ENCODE measurements at regions not wholly inside any gene's neighbourhood (a gene's known extent, or its start where the extent isn't known, plus 50 kb on each side); places are given as distances from the start of the nearest gene placed in this dataset.
A peak's percentile ranks its signal among the peaks of the same experiment; 100 is the strongest.

DNA sequence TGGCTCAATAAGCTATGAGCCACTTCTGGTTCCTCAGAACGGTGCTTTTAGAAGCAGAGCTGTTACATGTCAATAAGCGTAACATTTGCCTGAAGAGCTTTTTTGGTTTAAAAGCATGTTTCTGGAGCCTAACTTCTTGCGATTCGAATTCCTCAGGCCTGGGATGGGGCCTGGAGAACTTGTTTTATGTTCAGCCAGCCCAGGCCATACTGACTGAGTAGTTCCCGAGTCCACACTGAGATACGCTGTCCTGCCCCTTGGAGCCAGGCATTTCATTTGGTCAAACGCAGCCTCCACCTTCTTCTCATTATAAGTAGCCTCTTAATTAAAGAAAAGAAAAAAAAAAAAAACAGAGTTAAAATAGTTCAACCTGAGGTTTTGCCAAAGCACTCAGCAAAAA lies 260.6 kb upstream of the ANKRD55 start:
- no peaks in the 10 kb centered on the region for H3K36me3 ChIP-seq (ENCODE audit: control insufficient read depth, insufficient read depth, low read length)
- peak; percentile 34 for DNase-seq
- H3K4me1 ChIP-seq (ENCODE audit: control insufficient read depth, insufficient read depth, low read length) = peaks cover 11% of the 10 kb centered on the region
- no peaks in the 10 kb centered on the region for H3K9me3 ChIP-seq (replicated peaks; ENCODE audit: control insufficient read depth, low read depth, low read length)
- no peak overlapping the region for H3K27ac ChIP-seq (ENCODE audit: low read length)
- WGBS (ENCODE audit: insufficient coverage) = 52% methylated on average over 4 of the region's 7 CpGs
- no peaks in the 10 kb centered on the region for H3K27me3 ChIP-seq (ENCODE audit: control insufficient read depth, insufficient read depth, low read length)
- no peak overlapping the region for H3K4me3 ChIP-seq (ENCODE audit: low read length)

DNA sequence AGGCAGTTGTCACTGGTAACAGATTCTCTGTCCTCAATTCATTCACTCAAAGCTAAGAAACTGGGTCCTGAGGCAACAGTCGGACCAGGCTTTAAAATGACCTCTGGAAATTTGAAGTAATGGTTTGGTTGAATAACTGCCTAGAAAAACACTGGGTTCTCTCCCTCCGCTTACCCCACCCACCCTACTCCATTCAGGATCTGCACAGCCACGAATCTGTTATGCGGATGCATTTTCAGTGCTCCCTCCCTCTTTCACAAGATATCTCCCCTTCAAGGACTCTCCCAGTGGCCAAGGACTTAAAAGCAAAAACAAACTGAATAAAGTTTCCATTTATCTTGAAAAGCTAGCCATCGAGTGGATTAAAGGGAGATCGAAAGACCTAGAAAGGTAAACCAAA lies 260.2 kb upstream of the ANKRD55 start:
- Histone ChIP-seq H3K9me3 (replicated peaks; ENCODE audit: control insufficient read depth, low read depth, low read length) (no peaks in the 10 kb centered on the region), H3K4me3 (ENCODE audit: low read length) (no peak overlapping the region), H3K27me3 (ENCODE audit: control insufficient read depth, insufficient read depth, low read length) (no peaks in the 10 kb centered on the region), H3K27ac (ENCODE audit: low read length) (no peak overlapping the region), H3K36me3 (ENCODE audit: control insufficient read depth, insufficient read depth, low read length) (no peaks in the 10 kb centered on the region), H3K4me1 (ENCODE audit: control insufficient read depth, insufficient read depth, low read length) (peaks cover 11% of the 10 kb centered on the region)
- WGBS (ENCODE audit: insufficient coverage) = 80% methylated on average over 3 of the region's 6 CpGs
- no peak for DNase-seq

DNA sequence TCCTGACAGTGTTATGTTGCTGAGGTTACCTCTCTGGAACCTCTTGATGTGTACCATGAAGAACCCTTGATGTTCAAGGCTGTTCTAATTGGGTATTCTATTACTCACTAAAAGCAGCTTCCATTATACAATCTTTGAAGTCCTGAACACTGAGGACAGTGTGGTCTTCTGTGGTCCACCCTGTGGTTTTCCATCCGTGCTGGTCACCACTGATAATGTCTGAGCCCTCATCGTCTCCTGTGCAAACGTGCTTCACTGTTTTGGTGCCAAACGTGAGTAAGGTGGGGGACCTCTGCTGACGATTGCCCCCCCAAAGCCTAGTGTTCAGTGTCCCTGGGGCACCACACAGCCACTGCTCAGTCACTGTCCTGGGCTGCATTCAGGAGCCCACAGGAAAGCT lies 259.7 kb upstream of the ANKRD55 start:
- DNase-seq = no peak
- H3K4me1 ChIP-seq (ENCODE audit: control insufficient read depth, insufficient read depth, low read length) = peaks cover 11% of the 10 kb centered on the region
- no peak overlapping the region for H3K4me3 ChIP-seq (ENCODE audit: low read length)
- H3K27me3 ChIP-seq (ENCODE audit: control insufficient read depth, insufficient read depth, low read length) = no peaks in the 10 kb centered on the region
- H3K36me3 ChIP-seq (ENCODE audit: control insufficient read depth, insufficient read depth, low read length) = no peaks in the 10 kb centered on the region
- no peak overlapping the region for H3K27ac ChIP-seq (ENCODE audit: low read length)
- WGBS (ENCODE audit: insufficient coverage) = 94% methylated on average over 5 of the region's 5 CpGs
- no peaks in the 10 kb centered on the region for H3K9me3 ChIP-seq (replicated peaks; ENCODE audit: control insufficient read depth, low read depth, low read length)

DNA sequence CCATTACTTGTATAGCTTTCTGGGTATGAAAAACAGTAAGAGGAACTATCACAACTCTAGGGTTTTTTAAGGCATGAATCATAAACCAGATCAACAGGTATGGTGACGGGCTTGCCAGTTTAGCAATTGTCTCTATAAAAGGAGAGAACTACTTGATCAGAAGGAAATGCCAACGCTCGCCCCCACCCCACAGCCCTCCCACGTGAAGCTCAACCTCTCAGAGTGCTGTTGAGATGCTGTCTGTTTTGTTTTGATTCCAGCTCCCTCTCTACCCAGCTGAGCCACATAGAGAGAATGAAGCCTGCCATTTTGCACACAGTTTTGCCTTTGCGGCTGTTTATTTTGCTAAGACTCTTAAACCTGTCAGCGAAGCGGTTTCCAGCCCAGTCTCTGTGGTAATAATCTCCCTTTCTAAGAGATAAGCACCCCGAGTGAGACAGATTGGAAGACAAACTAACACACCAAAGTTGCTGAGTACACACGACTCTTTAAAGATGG lies 257.9 kb upstream of the ANKRD55 start:
- Histone ChIP-seq H3K4me1 (ENCODE audit: control insufficient read depth, insufficient read depth, low read length) (peaks cover 8% of the 10 kb centered on the region), H3K27ac (ENCODE audit: low read length) (no peak overlapping the region), H3K9me3 (replicated peaks; ENCODE audit: control insufficient read depth, low read depth, low read length) (peaks cover 2% of the 10 kb centered on the region), H3K4me3 (ENCODE audit: low read length) (no peak overlapping the region), H3K36me3 (ENCODE audit: control insufficient read depth, insufficient read depth, low read length) (no peaks in the 10 kb centered on the region), H3K27me3 (ENCODE audit: control insufficient read depth, insufficient read depth, low read length) (no peaks in the 10 kb centered on the region)
- 78% methylated on average over 5 of the region's 9 CpGs for WGBS (ENCODE audit: insufficient coverage)
- no peak for DNase-seq

DNA sequence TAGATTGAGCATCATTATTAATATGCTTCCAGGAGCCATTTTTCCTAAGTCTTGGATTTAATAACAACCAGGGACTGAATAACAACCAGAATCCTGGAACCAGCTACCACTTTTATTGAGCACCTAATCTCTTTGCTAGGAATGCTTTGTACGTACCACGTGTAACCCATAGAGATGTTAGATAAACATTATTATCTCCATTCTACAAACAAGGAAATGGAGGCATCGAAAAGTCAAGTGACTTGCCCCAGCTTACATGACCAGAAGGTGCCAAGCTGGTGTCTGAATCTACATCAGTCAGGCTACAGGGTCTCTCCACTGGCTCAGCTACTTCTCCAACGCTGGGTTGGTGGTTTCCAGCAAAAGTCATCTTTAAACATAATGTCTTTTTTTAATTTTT lies 256.1 kb upstream of the ANKRD55 start:
- no peak overlapping the region for H3K4me3 ChIP-seq (ENCODE audit: low read length)
- H3K27ac ChIP-seq (ENCODE audit: low read length) = no peak overlapping the region
- peaks cover 4% of the 10 kb centered on the region for H3K4me1 ChIP-seq (ENCODE audit: control insufficient read depth, insufficient read depth, low read length)
- no peaks in the 10 kb centered on the region for H3K27me3 ChIP-seq (ENCODE audit: control insufficient read depth, insufficient read depth, low read length)
- H3K36me3 ChIP-seq (ENCODE audit: control insufficient read depth, insufficient read depth, low read length) = no peaks in the 10 kb centered on the region
- H3K9me3 ChIP-seq (replicated peaks; ENCODE audit: control insufficient read depth, low read depth, low read length) = peaks cover 2% of the 10 kb centered on the region
- no CpG with 5 or more reads among the region's 4 CpGs for WGBS (ENCODE audit: insufficient coverage)
- no peak for DNase-seq

DNA sequence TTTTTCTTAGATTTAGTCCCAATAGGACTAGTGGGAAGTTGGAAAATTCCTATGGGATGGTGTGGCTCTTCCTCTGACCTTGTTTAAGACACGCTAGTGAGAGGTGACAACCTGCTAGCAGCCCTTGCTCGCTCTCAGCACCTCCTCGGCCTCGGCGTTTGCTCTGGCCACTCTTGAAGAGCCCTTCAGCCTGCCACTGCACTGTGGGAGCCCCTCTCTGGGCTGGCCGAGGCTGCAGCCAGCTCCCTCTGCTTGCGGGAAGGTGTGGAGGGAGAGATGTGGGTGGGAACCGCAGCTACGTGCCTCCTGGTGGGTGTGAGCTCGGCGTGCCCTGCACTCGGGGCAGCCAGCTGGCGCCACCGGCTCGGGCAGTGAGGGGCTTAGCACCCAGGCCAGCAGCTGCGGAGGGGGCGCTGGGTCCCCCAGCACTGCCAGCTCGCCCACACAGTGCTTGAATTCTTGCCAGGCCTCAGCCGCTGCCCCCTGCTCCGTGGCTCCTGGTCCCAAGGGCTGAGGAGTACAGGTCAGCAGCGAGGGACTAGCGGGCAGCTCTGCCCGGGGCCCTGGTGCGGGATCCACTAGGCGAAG lies 254.5 kb upstream of the ANKRD55 start:
- no peak overlapping the region for H3K4me3 ChIP-seq (ENCODE audit: low read length)
- H3K27ac ChIP-seq (ENCODE audit: low read length) = no peak overlapping the region
- no peaks in the 10 kb centered on the region for H3K36me3 ChIP-seq (ENCODE audit: control insufficient read depth, insufficient read depth, low read length)
- no peaks in the 10 kb centered on the region for H3K4me1 ChIP-seq (ENCODE audit: control insufficient read depth, insufficient read depth, low read length)
- whole genome bisulfite sequencing (ENCODE audit: insufficient coverage) = 92% methylated on average over 25 of the region's 25 CpGs
- H3K9me3 ChIP-seq (replicated peaks; ENCODE audit: control insufficient read depth, low read depth, low read length) = peaks cover 2% of the 10 kb centered on the region
- DNase-seq = no peak
- H3K27me3 ChIP-seq (ENCODE audit: control insufficient read depth, insufficient read depth, low read length) = no peaks in the 10 kb centered on the region

DNA sequence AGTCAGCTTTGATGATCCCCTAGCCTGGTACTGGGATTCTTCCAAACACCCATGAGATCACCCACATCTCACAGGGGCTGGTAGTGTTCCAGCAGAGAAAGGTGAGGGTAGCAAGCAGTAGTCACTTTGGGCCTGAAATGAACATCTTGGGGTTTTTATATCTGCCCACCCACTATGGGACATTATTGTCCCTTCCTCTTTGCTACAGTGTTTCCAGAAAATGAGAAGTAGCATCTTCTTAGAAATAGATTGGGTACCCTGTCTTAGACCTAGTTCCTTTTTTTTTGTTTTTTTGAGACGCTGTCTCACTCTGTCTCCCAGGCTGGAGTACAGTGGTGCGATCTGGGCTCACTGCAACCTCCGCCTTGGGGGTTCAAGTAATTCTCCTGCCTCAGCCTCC lies 249.2 kb upstream of the ANKRD55 start:
- H3K9me3 ChIP-seq (replicated peaks; ENCODE audit: control insufficient read depth, low read depth, low read length) = no peaks in the 10 kb centered on the region
- peak overlapping the region; percentile 96 for H3K27ac ChIP-seq (ENCODE audit: low read length)
- no peaks in the 10 kb centered on the region for H3K36me3 ChIP-seq (ENCODE audit: control insufficient read depth, insufficient read depth, low read length)
- no peak overlapping the region for H3K4me3 ChIP-seq (ENCODE audit: low read length)
- WGBS (ENCODE audit: insufficient coverage) = 91% methylated on average over 3 of the region's 3 CpGs
- no peaks in the 10 kb centered on the region for H3K27me3 ChIP-seq (ENCODE audit: control insufficient read depth, insufficient read depth, low read length)
- peaks cover 23% of the 10 kb centered on the region for H3K4me1 ChIP-seq (ENCODE audit: control insufficient read depth, insufficient read depth, low read length)
- peak; percentile 33 for DNase-seq

DNA sequence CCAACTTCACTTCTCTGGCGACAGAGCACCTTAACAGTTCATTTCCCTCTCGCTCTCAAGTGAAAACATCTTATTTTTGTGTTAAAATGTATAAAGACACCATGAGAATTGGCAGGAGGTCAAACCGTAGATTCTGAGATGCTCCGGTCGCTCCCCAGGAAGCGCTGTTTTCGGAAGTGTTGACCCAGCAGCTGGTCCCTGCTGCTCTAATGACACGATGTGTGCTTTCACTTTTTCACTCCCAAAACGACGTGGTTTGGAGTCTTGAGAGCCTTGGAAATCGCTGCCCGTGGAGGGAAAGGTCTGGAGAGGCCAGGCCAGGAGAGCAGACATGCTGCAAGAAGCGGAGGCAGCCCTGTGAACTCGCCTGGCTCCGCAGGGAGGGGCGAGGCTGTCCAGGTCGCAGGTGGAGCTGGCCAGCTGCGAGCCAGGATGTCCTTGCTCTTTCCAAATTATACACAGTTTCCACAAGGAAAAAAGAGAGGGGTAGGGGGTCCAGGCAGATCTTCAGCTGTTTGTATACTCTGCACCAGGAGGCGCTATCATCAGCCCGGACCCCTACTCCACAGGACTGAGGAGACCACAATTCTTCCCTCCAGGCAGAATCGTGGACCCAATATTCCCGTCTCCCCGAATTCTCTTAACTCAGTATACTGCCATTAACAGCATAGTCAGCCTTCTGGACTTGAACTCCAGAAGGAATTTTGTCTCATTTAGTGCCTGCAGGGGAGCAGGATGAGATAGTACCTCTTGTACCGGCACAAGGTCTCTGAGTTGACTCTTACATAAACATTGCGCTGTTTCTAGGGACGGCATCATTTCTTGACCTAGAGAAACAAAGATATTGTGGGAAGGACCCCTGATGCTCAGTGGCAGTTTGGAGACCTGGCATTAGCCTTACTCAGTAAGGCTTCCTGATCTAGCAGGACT lies 248.6 kb upstream of the ANKRD55 start:
- Histone ChIP-seq H3K27ac (ENCODE audit: low read length) (peak overlapping the region; percentile 96), H3K9me3 (replicated peaks; ENCODE audit: control insufficient read depth, low read depth, low read length) (no peaks in the 10 kb centered on the region), H3K4me3 (ENCODE audit: low read length) (peak overlapping the region; percentile 45), H3K4me1 (ENCODE audit: control insufficient read depth, insufficient read depth, low read length) (peaks cover 23% of the 10 kb centered on the region), H3K36me3 (ENCODE audit: control insufficient read depth, insufficient read depth, low read length) (no peaks in the 10 kb centered on the region), H3K27me3 (ENCODE audit: control insufficient read depth, insufficient read depth, low read length) (no peaks in the 10 kb centered on the region)
- DNase-seq = peak; percentile 92
- WGBS (ENCODE audit: insufficient coverage) = 0% methylated on average over 11 of the region's 26 CpGs

DNA sequence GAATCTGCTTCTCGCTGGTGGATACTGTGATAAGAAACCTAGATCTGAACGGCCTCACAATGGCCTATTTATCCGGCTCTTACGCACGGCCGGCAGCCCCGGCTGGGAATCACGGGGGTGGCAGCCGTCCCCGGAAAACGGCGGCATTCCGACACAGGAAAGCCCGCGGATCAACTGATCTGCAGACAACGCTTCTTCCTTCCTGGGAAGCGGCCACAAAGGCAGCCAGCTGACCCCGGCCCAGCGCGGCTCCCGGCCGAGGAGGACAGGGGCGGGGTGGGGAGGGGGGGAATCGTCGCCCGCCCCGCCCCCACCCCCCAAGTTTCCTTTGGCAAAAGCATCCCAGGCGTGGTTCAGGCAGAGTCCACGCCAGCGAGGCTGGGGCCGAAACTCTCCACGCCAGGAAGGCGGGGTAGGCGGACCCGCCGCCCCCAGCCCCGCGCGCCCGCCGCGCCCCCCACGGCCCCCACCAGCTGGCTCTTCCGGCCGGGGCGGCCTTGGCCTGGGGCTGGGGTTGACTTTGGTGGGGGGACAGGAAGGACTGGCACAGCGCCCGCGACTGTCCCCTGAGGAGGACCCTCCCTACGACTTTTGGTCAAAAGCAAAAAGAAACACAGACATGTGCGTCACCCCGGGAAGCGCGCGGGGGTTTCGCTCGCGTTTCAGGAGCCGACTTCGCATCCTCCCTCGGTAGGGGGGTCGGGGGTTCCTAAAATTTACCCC lies 247.7 kb upstream of the ANKRD55 start:
- H3K9me3 ChIP-seq (replicated peaks; ENCODE audit: control insufficient read depth, low read depth, low read length) = no peaks in the 10 kb centered on the region
- H3K4me3 ChIP-seq (ENCODE audit: low read length) = peak overlapping the region; percentile 45
- no peaks in the 10 kb centered on the region for H3K36me3 ChIP-seq (ENCODE audit: control insufficient read depth, insufficient read depth, low read length)
- H3K27me3 ChIP-seq (ENCODE audit: control insufficient read depth, insufficient read depth, low read length) = no peaks in the 10 kb centered on the region
- DNase-seq = peak; percentile 93
- under 1% methylated on average over 35 of the region's 62 CpGs for WGBS (ENCODE audit: insufficient coverage)
- H3K27ac ChIP-seq (ENCODE audit: low read length) = peak overlapping the region; percentile 96
- H3K4me1 ChIP-seq (ENCODE audit: control insufficient read depth, insufficient read depth, low read length) = peaks cover 23% of the 10 kb centered on the region

Data from muscle of leg (tissue), 3 donors.